Lower leg skin (tissue), 4 donors: ENCODE measurements at regions not wholly inside any gene's neighbourhood (a gene's known extent, or its start where the extent isn't known, plus 50 kb on each side); places are given as distances from the start of the nearest gene placed in this dataset.

Experiments
- DNase-seq, 2 donors: peaks; one replicate each; pipeline ENCODE4 v3.0.0-alpha.2; 2019; ENCODE audit warnings: low spot score in 2 of 2
- H3K4me3 ChIP-seq: fragments of 200-600 bp; sonication (generic); 2 replicates; pipeline ENCODE4 v1.5.1; 2017; ENCODE audit warnings: mild to moderate bottlenecking, low read depth; ENCODE audit not compliant: poor library complexity, severe bottlenecking
- POLR2A ChIP-seq, 2 donors: fragments of 450-650 bp; IDR thresholded peaks; one replicate each; pipeline ENCODE4 v1.6.1; 2016 to 2017; ENCODE audit warnings: antibody characterized with exemption in 2 of 2, mild to moderate bottlenecking in 1 of 2, moderate library complexity in 1 of 2
- WGBS, 2 donors: methylation state at CpG; one replicate each; pipeline ENCODE4 v1.1.5; 2018; 5-methylcytosine and 5-hydroxymethylcytosine counted together
- intact Hi-C: fragments of 100-400 bp; cut with DNase I; formaldehyde crosslinking; loops from one replicate; pipeline ENCODE4 v1.15.0; 2023; ENCODE audit warnings: low total_unique reads
- TF ChIP-seq, protein P1 (sequence below), 3 donors: fragments of 450-650 bp; IDR thresholded peaks; one replicate each; pipeline ENCODE4 v1.5.1; 2016; ENCODE audit warnings: antibody characterized with exemption in 3 of 3, mild to moderate bottlenecking in 3 of 3, moderate library complexity in 2 of 3

DNA sequence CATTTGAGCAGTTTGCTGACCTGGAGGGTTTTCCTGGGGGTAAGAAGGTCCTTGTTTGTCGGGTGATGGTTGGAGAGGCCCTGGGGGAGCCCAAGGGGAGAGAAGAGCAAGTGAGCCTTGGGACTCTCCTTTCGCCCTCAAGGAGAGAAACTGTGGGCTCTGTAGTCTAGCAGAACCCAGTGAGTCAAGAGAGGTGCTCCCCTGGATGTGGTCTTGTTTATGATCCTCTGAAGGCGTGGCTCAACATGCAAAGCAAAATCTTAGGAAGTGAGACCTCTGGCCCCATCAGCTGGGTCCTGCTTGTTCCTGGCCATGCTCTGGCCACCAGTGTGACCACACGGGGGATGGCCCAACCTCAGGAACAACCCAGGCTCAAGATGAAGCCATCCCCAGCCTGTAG lies 66.5 kb upstream of the ALX4 start:
- TF ChIP-seq POLR2A (IDR thresholded peaks at IDR 0.05), result no peak
- TF ChIP-seq, protein P1, sequence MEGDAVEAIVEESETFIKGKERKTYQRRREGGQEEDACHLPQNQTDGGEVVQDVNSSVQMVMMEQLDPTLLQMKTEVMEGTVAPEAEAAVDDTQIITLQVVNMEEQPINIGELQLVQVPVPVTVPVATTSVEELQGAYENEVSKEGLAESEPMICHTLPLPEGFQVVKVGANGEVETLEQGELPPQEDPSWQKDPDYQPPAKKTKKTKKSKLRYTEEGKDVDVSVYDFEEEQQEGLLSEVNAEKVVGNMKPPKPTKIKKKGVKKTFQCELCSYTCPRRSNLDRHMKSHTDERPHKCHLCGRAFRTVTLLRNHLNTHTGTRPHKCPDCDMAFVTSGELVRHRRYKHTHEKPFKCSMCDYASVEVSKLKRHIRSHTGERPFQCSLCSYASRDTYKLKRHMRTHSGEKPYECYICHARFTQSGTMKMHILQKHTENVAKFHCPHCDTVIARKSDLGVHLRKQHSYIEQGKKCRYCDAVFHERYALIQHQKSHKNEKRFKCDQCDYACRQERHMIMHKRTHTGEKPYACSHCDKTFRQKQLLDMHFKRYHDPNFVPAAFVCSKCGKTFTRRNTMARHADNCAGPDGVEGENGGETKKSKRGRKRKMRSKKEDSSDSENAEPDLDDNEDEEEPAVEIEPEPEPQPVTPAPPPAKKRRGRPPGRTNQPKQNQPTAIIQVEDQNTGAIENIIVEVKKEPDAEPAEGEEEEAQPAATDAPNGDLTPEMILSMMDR (IDR thresholded peaks at IDR 0.05), result no peak
- WGBS, 2 donors, result 81 to 83% methylated on average over 4 of the region's 4 CpGs
- DNase-seq, result peak in 1 of 2 donors; percentile 46
- intact Hi-C loops, result no loop called here
- H3K4me3 ChIP-seq, result no peak overlapping the region

DNA sequence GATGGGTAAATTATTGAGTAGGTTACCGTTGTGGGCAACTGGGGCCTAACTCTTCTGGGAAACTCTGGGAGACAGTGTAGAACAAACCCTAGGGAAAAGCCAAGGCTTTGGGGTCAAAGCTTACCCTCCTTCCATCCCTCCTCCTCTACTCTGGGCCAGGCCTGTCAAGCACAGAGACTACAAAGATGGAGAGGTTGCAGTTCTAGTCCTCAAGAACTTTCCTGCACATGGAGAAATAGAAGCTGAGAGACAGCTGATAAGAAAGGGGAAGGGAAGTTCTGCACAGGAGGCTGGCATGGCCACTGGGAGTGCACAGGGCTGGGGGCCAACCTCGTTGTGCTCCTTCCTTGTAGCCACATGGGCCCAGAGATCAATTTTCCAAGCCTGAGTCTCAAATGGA lies 67.2 kb upstream of the ALX4 start:
- H3K4me3 ChIP-seq, result no peak overlapping the region
- TF ChIP-seq, protein P1 (IDR thresholded peaks at IDR 0.05), result no peak
- TF ChIP-seq POLR2A (IDR thresholded peaks at IDR 0.05), result no peak
- intact Hi-C loops, result no loop called here
- WGBS, 2 donors, result 77 to 85% methylated on average over 2 of the region's 2 CpGs
- no peak for DNase-seq

DNA sequence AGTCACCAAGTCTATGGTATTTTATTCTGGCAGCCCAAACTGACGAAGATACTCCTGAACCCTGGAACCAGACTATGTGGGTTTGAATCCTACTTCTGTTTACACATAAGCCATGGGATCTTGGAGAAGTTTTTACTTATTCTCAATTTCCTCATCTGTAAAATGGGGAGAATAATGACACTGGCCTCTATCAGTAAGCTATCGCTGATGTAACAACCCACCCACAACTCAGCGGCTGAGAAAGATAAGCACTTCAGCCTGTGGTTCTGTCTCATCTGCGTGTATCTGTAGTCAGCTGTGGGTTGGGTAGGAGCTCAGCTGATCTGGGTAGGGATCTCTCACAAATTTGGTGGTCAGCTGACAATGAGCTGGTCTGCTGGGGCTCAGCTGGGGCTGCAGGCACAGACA lies 68.0 kb upstream of the ALX4 start:
- intact Hi-C loops, result no loop called here
- H3K4me3 ChIP-seq, result no peak overlapping the region
- WGBS, 2 donors, result 93 to 95% methylated on average over 4 of the region's 4 CpGs
- no peak for DNase-seq
- TF ChIP-seq, protein P1 (IDR thresholded peaks at IDR 0.05), result no peak
- TF ChIP-seq POLR2A (IDR thresholded peaks at IDR 0.05), result no peak

DNA sequence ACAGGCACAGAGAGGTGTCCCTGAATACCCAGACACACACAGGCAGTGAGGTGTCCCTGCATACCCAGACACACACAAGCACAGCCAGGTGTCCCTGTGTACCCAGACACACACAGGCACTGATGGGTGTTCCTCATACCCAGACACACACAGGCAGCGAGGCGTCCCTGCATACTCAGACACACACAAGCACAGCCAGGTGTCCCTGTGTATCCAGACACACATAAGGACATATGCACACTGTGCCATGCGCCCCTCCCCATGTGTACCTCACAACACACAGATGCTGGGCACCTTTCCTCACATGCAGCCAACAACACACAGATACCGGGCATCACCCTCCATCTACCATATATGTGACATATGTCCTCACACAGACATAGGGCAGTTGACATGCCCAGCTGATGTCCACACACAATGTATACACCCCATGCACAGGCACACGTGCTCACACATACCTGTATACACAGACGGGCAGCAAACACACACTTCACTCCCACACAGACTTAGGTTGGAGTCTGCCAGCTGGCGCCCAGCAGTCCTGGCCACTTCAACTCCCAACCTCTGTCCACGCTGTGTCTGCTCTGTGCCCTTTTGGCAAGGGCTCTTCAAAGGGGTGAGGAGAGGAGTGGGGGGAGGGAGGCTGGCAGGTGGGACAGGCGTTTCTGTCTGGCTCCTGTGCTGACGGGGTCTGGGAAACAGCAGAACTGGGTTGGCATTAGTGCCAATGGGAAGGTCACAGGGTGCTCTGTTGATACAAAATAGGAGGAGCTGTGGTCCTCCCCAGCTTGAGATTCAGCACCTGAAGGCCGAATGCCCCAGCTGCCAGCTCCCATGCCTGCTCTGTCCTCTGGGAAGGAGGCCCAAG lies 69.4 kb upstream of the ALX4 start:
- peak in 1 of 2 donors; percentile 63 for DNase-seq
- H3K4me3 ChIP-seq, result no peak overlapping the region
- 84 to 89% methylated on average over 11 of the region's 11 CpGs for WGBS, 2 donors
- no peak for TF ChIP-seq POLR2A (IDR thresholded peaks at IDR 0.05)
- TF ChIP-seq, protein P1 (IDR thresholded peaks at IDR 0.05), result no peak
- intact Hi-C loops, result no loop called here

DNA sequence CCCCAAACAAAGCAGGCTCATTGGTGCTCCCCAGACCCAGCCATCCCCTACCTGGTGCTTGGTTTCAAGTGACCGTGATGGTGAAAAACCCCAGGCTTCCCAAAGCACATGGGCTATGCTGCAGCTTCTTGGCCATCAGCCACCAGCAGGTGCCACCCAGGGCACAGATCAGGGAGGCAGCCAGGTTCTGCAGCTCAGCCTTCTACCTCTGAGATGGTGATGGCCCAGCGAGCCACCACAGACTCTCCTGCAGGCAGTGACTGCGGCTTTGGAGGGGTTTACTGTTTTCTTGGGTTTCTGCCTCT lies 70.0 kb upstream of the ALX4 start:
- peak in 1 of 2 donors; percentile 40 for DNase-seq
- 81 to 89% methylated on average over 3 of the region's 3 CpGs for WGBS, 2 donors
- H3K4me3 ChIP-seq, result no peak overlapping the region
- TF ChIP-seq POLR2A (IDR thresholded peaks at IDR 0.05), result no peak
- TF ChIP-seq, protein P1 (IDR thresholded peaks at IDR 0.05), result no peak
- intact Hi-C loops, result no loop called here

DNA sequence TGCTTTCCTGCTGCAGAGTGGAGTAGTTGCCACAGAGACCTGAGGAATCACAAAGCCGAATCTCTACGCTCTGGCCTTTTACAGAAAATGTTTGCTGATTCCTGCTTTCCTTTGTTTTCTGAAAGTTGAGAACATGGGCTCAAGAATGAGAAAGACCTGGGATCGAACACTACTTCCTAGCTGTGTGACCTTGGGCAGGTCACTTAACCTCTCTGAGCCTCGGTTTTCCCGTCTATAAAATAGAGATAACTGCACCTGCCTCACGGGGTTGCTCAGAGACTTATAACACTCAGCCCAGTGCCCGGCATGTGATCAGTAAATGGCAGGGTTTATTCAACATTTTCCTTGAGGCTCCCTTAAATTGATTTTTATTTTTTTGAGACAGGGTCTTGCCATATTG lies 70.9 kb upstream of the ALX4 start:
- TF ChIP-seq, protein P1 (IDR thresholded peaks at IDR 0.05), result no peak
- no peak for TF ChIP-seq POLR2A (IDR thresholded peaks at IDR 0.05)
- DNase-seq, result peak in 1 of 2 donors; percentile 1
- 85 to 94% methylated on average over 7 of the region's 7 CpGs for WGBS, 2 donors
- no peak overlapping the region for H3K4me3 ChIP-seq
- intact Hi-C loops, result no loop called here
